ENCODE measurements at regions not wholly inside any gene's neighbourhood (a gene's known extent, or its start where the extent isn't known, plus 50 kb on each side); places are given as distances from the start of the nearest gene placed in this dataset.

DNA sequence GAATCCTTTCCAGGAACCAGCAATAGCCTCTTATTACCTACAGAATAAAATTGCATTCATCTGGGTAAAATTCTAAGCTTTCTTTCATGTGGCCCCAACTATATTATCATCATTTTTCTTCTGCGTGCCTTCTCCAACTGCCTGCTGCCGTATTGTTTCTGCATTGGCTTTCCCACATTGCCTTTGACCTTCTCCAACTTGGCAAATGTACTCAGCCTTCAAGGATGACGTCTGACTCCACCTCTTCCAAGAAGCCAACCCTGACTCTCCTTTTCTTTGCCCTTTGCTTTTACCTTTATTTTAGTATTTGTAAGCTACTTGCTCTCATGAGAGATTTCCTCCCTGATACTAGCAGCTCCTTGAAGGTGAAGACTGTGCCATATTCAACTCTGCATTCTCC lies 200.4 kb upstream of the FAM9B start:
- DNase-seq = no peak
- Histone ChIP-seq H3K9me3 (no peaks in the 10 kb centered on the region), H3K27me3 (no peaks in the 10 kb centered on the region), H3K4me1 (no peaks in the 10 kb centered on the region), H3K36me3 (no peaks in the 10 kb centered on the region), H3K4me3 (ENCODE audit: low read depth, low read length) (no peak overlapping the region)
- TF ChIP-seq, protein P1, sequence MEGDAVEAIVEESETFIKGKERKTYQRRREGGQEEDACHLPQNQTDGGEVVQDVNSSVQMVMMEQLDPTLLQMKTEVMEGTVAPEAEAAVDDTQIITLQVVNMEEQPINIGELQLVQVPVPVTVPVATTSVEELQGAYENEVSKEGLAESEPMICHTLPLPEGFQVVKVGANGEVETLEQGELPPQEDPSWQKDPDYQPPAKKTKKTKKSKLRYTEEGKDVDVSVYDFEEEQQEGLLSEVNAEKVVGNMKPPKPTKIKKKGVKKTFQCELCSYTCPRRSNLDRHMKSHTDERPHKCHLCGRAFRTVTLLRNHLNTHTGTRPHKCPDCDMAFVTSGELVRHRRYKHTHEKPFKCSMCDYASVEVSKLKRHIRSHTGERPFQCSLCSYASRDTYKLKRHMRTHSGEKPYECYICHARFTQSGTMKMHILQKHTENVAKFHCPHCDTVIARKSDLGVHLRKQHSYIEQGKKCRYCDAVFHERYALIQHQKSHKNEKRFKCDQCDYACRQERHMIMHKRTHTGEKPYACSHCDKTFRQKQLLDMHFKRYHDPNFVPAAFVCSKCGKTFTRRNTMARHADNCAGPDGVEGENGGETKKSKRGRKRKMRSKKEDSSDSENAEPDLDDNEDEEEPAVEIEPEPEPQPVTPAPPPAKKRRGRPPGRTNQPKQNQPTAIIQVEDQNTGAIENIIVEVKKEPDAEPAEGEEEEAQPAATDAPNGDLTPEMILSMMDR (IDR thresholded peaks at IDR 0.05; ENCODE audit: low read depth, low read length) = no peak

DNA sequence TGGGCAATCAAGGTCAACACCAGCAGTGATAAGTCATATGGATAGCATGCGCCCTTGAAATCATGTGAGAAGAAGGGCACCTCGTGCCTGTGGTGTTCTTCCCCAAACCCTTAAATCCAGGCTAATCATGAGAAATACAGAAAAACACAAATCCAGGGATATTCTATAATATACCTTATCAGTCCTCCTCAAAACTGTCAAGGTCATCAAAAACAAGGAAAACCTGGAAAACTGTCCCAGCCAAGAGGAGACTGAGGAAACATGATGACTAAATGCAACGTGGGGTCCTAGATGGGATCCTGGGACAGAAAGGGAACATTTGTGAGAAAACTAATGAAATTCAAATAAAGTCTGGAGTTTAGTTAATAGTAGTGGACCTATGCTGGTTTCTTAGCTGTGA lies 201.8 kb upstream of the FAM9B start:
- no peak for DNase-seq
- Histone ChIP-seq H3K36me3 (no peaks in the 10 kb centered on the region), H3K9me3 (no peaks in the 10 kb centered on the region), H3K4me1 (no peaks in the 10 kb centered on the region), H3K4me3 (ENCODE audit: low read depth, low read length) (no peak overlapping the region), H3K27me3 (no peaks in the 10 kb centered on the region)
- TF ChIP-seq, protein P1 (IDR thresholded peaks at IDR 0.05; ENCODE audit: low read depth, low read length) = no peak

GRCh38 chrX:9240956-9241355 lies 207.0 kb upstream of the FAM9B start:
- no peak overlapping the region for H3K4me3 ChIP-seq (ENCODE audit: low read depth, low read length)
- no peak for DNase-seq
- no peaks in the 10 kb centered on the region for H3K27me3 ChIP-seq
- no peaks in the 10 kb centered on the region for H3K36me3 ChIP-seq
- H3K4me1 ChIP-seq = no peaks in the 10 kb centered on the region
- H3K9me3 ChIP-seq = no peaks in the 10 kb centered on the region
- TF ChIP-seq, protein P1 (IDR thresholded peaks at IDR 0.05; ENCODE audit: low read depth, low read length) = no peak

DNA sequence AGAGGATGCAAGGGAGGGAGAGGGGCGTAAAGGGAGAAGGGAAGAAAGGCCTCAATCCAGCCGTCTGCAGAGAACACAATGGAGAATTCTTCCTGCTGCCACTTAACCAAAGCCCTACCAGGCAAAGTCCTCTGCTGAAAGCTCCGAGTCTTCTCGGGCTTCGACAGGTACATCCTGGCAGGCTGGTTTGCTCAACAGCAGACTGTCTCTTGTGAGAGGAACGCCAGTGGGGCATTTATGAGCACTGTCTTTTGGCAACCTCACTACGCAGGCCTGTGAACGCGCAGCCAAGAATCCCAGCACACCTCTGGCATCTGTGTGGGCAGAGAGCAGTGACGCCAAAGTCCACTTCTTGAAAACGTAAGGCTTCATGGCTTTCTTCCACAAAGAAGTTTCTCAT lies 207.5 kb upstream of the FAM9B start:
- Histone ChIP-seq H3K4me3 (ENCODE audit: low read depth, low read length) (no peak overlapping the region), H3K9me3 (no peaks in the 10 kb centered on the region), H3K27me3 (no peaks in the 10 kb centered on the region), H3K4me1 (no peaks in the 10 kb centered on the region), H3K36me3 (no peaks in the 10 kb centered on the region)
- TF ChIP-seq, protein P1 (IDR thresholded peaks at IDR 0.05; ENCODE audit: low read depth, low read length) = no peak
- DNase-seq = no peak

GRCh38 chrX:9249051-9249846 lies 215.3 kb upstream of the FAM9B start:
- H3K36me3 ChIP-seq = no peaks in the 10 kb centered on the region
- TF ChIP-seq, protein P1 (IDR thresholded peaks at IDR 0.05; ENCODE audit: low read depth, low read length) = no peak
- no peaks in the 10 kb centered on the region for H3K4me1 ChIP-seq
- no peaks in the 10 kb centered on the region for H3K9me3 ChIP-seq
- H3K4me3 ChIP-seq (ENCODE audit: low read depth, low read length) = no peak overlapping the region
- H3K27me3 ChIP-seq = no peaks in the 10 kb centered on the region
- DNase-seq = no peak

DNA sequence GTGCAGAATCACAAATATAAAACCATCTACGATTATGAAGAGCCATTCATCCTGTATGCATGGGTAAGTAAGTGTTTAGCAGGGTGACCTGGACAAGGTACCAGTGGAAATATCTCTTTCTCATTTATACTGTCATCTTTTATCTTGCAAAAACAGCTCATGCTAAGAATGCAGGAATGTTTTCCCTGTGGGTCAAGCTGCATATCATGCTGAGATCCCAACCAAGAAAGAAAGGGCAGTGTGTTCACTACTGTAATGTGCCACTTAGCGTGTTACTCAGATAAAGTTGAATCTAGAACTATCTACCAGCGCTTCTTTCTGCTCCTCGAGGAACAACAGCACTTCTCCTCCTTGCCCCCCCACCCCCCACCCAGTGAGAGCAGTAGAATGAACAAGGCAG lies 212.7 kb upstream of the TBL1X start:
- Histone ChIP-seq H3K4me1 (no peaks in the 10 kb centered on the region), H3K36me3 (no peaks in the 10 kb centered on the region), H3K9me3 (no peaks in the 10 kb centered on the region), H3K27me3 (no peaks in the 10 kb centered on the region), H3K4me3 (ENCODE audit: low read depth, low read length) (no peak overlapping the region)
- TF ChIP-seq, protein P1 (IDR thresholded peaks at IDR 0.05; ENCODE audit: low read depth, low read length) = no peak
- no peak for DNase-seq
